Coronary artery (tissue), 2 donors: ENCODE measurements at regions not wholly inside any gene's neighbourhood (a gene's known extent, or its start where the extent isn't known, plus 50 kb on each side); places are given as distances from the start of the nearest gene placed in this dataset.

Experiments used
- DNase-seq: peaks from one replicate; pipeline ENCODE4 v3.0.0-alpha.2; 2017; ENCODE audit warnings: low spot score
- H3K27ac ChIP-seq, 2 donors: fragments of 200-600 bp; sonication (generic); one replicate each; pipeline ENCODE4 v1.5.1; 2016 to 2019
- H3K4me3 ChIP-seq: fragments of 200-600 bp; sonication (generic); 2 replicates; pipeline ENCODE4 v1.5.1; 2016; ENCODE audit warnings: mild to moderate bottlenecking, moderate library complexity
- CTCF ChIP-seq: fragments of 200-600 bp; sonication (generic); IDR thresholded peaks from one replicate; pipeline ENCODE4 v1.5.1; 2019; ENCODE audit warnings: antibody characterized with exemption

DNA sequence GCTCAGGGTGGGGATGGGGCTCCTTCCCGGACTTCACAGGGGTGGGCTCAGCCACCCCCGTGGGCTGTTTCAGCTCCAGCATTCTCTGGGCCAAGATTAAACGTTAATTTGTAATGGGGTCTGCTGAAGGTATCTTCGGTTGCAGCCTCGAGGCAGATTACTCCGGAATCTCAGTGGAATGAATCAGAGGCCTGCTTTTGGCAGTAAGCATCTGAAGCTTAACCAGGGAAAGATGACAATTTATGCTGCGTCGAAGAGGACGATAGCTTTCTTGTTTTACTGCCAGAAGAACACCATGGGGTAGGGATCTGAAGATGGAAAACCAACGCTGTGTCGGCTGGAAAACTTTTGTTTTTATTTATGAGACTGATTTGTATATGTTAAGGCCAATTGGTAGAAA lies 129.2 kb upstream of the MSX1 start:
- H3K27ac ChIP-seq, result no peak overlapping the region
- no peak for DNase-seq

GRCh38 chr4:4729206-4729605 lies 130.3 kb upstream of the MSX1 start:
- Histone ChIP-seq H3K4me3 (no peak overlapping the region), H3K27ac (no peak overlapping the region)
- DNase-seq, result no peak
- no peak for TF ChIP-seq CTCF

More for the DNA sequence above, 129.2 kb upstream of the MSX1 start:
- TF ChIP-seq CTCF, result no peak
- H3K4me3 ChIP-seq, result no peak overlapping the region

DNA sequence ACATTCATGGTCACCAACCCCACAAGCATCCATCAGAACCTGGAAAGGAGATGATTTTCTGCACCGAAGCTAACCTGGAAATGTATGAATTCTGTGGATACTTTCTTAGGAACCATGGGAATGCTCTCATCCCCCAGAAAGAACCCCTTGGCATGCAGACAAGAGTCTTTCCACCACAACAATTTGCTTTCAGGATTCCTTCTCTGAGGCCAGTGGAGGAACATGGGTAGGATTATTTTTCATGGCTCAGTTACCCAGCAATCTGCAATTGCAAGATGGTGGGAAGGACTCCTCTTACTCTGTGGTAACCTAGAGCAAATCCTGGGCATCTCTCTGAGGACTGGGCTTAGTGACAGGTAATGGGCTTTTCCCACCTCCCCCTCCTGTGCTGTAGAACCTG lies 131.9 kb upstream of the MSX1 start:
- TF ChIP-seq CTCF, result no peak
- Histone ChIP-seq H3K27ac (no peak overlapping the region), H3K4me3 (no peak overlapping the region)
- no peak for DNase-seq

GRCh38 chr4:4726051-4726450 lies 133.4 kb upstream of the MSX1 start:
- TF ChIP-seq CTCF, result no peak
- Histone ChIP-seq H3K27ac (no peak overlapping the region), H3K4me3 (no peak overlapping the region)
- DNase-seq, result no peak

DNA sequence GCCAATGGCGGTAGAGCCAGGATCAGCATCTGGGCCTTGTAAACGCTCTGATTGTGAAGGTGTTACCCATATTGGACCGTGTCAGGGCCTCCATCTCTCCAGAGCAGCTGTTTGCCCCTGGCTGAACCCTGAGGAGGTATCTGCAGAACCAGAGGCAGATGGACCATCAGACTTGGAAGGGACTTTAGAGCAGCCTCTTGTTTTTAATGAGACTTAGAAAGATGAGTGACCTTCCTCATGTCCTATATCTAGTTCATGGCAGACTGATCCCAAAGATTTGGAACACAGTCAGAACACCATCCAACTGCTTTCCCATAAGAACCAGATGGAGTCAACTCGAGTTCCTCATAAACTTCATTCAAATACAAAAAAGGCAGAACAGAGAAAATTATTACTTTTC lies 135.1 kb upstream of the MSX1 start:
- Histone ChIP-seq H3K27ac (no peak overlapping the region), H3K4me3 (no peak overlapping the region)
- no peak for TF ChIP-seq CTCF
- peak; percentile 49 for DNase-seq

- no peak for TF ChIP-seq CTCF
- no peak for DNase-seq
- no peak overlapping the region for H3K4me3 ChIP-seq
- no peak overlapping the region for H3K27ac ChIP-seq
Observed at GRCh38 chr4:4721636-4722035, 137.8 kb upstream of the MSX1 start.

- DNase-seq, result no peak
- no peak for TF ChIP-seq CTCF
- Histone ChIP-seq H3K27ac (no peak overlapping the region), H3K4me3 (no peak overlapping the region)
Observed at GRCh38 chr4:4720646-4721045, 138.8 kb upstream of the MSX1 start.
